HS-5 (cell line): ENCODE measurements at regions not wholly inside any gene's neighbourhood (a gene's known extent, or its start where the extent isn't known, plus 50 kb on each side); places are given as distances from the start of the nearest gene placed in this dataset.
"Not testable (repeated sequence)": the region's sequence is repeated elsewhere in the genome, so short reads cannot be mapped to it uniquely, and the experiment has no call there.

Experiments used
- DNase-seq: peaks from one replicate; pipeline ENCODE4 v3.0.0-alpha.2; 2012; ENCODE audit warnings: low read depth

DNA sequence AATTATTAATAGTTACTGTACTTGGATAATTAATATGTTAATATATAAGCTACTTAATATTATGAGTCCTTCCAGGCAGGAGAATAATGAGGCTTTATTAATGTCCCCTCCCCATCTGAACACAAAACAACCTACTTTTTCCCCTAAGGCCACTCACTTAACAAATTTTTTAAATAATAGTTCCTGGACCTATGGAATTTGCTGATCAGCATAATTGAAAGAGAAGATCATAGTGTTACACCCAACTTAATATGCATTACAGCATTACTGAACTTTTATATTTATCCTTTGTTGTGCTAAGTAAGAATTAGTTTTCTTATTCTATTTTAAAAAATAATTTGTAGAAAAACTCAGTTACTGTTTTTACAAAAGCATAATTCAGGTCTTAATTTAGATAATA is 1537.7 kb upstream of the GOT2 start:
- no peak for DNase-seq

DNA sequence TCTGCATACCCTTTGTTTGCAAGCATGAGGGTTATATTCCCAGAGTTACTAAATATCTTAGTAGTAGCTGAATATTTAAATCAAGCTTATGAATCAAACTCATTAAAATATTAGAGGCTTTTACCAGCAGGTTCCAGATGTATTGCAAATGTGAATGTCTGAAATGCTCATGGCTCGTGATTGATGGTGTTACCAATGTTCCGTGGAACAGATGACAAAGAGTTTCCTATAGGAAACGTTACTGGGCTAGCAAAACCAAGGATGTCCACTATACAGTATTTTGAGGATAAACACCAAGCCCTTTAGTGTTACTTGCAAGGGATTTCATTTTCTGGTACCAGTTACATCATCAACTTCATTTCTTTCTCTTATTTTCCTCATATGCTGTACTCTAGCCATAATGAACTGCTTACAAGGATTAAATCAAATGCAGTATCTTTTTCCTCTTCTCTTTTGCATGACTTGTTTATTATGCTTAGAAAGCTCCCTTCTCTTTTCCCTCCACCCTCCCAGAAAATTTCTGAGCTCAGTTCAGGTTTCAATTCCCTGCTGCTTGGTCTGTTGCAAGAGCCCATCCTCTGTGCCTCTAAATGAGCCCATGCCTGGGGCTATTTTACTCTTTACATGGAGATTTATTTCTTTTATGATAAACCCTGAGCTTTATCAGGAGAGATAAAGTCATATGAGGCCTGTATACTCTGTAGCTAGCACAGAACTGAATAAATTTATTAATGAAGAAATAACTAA is 1537.1 kb upstream of the GOT2 start:
- DNase-seq: no peak

DNA sequence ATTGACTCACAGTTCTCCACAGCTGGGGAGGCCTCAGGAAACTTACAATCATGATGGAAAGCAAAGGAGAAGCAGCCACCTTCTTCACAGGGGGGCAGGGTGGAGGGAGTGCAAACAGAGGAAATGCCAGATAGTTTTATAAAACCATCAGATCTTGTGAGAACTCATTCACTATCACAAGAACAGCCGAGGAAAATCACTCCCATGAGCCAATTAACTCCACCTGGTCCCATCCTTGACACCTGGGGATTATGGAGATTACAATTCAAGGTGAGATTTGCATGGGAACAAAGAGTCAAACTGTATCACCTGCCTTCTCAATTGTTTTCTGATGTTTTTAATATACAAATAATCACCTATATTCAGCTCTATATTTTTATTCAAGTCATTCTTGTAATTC is 1527.3 kb upstream of the GOT2 start:
- DNase-seq: no peak

DNA sequence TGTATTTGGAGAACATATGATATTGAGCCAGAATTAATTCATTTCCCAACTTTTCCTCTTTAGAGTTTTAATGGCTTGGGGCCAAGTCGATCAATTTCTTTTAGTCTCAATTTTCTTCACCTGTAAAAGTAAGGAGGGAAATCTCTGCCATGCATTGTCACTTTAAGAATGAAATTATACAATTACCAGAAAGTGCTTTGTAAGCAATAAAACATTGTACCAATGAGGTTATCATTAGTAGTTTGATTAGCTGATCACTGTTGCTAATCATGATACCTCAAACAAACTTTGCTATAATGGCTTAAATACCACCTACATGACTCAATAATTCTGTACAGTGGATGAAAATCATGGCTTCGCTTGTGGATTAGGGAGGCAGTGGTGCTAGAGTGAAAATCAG is 1525.8 kb upstream of the GOT2 start:
- no peak for DNase-seq

- no peak for DNase-seq
Measured at GRCh38 chr16:60246086-60246485, 1512.0 kb upstream of the GOT2 start.

- no peak for DNase-seq
Measured at GRCh38 chr16:60241671-60242070, 1507.6 kb upstream of the GOT2 start.

- peak; percentile 8 for DNase-seq
Measured at GRCh38 chr16:60230666-60231065, 1496.5 kb upstream of the GOT2 start.

GRCh38 chr16:60225541-60225940 is 1491.4 kb upstream of the GOT2 start:
- no peak for DNase-seq

DNA sequence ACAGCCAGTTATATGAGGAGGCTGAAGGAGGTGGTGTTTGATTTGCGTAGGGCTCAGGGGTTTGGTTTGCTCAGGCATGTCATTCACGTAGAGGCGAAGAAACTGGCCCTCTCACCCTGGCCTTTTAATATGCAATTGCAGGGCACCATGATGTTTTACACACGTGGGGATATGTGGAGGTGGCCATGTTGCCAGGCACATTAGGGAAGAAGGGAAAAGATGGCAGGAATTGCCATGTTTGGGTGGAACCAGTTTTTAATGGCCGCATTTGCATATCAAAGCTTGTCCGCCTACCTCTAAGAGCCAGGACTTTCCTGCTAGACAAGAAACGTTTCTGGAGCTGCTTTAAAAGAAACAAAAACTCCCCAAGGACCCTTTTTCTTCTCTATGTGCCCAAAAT is 1483.7 kb upstream of the GOT2 start:
- DNase-seq: no peak

GRCh38 chr16:60214311-60214710 is 1480.2 kb upstream of the GOT2 start:
- DNase-seq: no peak

- DNase-seq: no peak
Measured at GRCh38 chr16:60206516-60206915, 1472.4 kb upstream of the GOT2 start.

GRCh38 chr16:60204181-60204580 is 1470.1 kb upstream of the GOT2 start:
- DNase-seq: peak; percentile 54

- no peak for DNase-seq
Measured at GRCh38 chr16:60203525-60204124, 1469.5 kb upstream of the GOT2 start.

DNA sequence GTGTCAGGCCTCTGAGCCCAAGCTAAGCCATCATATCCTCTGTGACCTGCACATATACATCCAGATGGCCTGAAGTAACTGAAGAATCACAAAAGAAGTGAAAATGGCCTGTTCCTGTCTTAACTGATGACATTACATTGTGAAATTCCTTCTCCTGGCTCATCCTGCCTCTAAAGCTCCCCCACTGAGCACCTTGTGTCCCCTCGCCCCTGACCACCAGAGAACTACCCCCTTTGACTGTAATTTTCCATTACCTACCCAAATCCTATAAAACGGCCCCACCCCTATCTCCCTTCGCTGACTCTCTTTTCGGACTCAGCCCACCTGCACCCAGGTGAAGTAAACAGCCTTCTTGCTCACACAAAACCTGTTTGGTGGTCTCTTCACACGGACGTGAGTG is 1466.6 kb upstream of the GOT2 start:
- DNase-seq: not testable (repeated sequence)

DNA sequence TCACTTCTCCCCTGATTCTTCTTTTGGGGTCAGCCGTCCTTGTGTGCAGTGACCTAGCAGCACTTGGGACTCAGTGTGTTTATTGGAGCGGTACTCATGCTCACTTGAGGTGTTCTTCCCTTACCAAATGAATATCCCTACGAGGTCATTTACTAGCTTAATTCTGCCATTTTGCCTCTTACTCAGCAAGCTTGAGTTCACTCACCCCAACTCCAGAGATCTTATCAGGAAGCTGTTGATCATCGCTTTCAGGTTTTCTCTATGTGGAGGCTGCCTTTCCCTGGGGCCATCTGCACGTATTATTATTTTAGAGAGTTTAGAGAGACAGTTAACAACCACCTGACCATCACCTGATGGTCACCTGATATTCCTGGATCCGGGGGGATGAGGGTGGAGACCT is 1466.0 kb upstream of the GOT2 start:
- DNase-seq: no peak

- DNase-seq: no peak
Measured at GRCh38 chr16:60199150-60199549, 1465.0 kb upstream of the GOT2 start.

GRCh38 chr16:60181536-60181935 is 1447.4 kb upstream of the GOT2 start:
- DNase-seq: no peak

GRCh38 chr16:60180609-60181008 is 1446.5 kb upstream of the GOT2 start:
- DNase-seq: no peak

DNA sequence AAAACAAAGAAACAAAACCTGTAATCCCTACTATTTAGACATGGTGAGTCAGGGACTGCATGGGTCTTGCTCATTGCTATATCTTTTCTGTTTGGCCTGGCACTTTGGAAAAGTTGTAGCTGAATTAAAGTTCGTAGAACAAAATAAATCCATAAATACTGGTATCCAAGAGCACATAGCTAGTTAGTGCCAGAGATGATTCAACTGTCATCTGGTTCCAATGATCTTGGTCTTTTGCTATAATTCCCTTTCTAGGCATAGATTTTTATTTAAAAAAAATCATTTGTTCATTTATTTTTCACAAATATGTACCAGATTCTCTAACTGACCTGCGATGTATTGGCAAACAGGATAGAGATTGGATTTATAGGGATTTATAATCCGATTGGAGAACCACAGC is 1436.1 kb upstream of the GOT2 start:
- DNase-seq: no peak

GRCh38 chr16:60166111-60166510 is 1432.0 kb upstream of the GOT2 start:
- no peak for DNase-seq

DNA sequence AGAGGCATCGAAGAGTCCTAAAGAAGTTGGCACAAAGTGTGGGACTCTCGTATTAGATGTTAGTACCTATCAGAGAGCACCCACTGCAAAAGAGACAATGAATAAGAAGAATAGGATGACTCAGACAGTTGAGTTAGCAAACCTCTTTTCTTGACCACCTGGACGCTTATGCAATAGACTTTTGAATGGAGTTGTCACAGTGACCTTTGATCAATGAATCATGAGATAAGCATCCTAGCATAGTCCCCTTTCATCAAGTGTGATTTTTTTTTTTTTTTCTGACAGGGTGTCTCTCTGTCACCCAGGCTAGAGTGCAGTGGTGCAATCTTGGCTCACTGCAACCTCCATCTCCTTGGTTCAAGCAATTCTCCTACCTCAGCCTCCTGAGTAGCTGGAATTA is 1417.9 kb upstream of the GOT2 start:
- peak; percentile 8 for DNase-seq

DNA sequence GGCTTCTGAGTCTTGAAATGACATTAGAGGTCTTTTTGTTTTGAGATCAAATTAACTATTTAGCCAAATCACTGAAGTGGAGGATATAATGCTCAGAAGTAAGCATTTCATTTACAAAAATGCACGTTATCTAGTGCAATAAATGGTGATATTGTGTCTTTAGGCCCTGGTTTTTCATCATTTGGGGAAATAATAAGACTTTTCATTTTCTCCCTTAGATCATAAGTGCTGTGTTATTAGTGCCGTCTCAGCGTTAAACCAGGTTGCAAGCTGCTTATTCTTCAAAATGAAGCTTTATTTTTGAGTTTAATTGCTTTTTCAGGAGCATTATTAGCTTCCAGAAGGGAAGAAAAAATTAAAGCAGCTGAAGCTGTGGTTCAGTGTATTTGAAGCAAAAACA is 1416.8 kb upstream of the GOT2 start:
- DNase-seq: no peak

GRCh38 chr16:60143348-60143705 is 1409.2 kb upstream of the GOT2 start:
- no peak for DNase-seq
